ENCODE measurements at regions not wholly inside any gene's neighbourhood (a gene's known extent, or its start where the extent isn't known, plus 50 kb on each side); places are given as distances from the start of the nearest gene placed in this dataset.

DNA sequence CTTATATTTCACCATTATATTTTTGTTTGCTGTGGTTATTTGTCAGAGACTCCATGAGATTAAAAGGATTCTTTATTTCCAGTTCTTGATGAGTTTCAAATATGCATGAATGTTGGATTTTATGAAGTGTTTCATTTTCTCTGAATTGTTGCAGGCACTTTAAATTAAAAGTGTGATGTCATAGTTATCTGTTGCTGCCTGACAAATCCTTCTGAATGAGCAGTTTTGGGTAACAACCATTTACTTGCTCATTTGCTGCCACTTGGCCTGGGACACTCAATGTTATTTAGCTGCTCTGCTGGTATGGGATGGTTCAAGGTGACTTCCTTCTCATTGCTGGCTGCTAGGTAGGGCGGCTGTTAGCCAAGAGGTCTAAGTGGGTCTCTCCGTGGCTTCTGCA is 173.5 kb downstream of the LPIN1 start:
- no peak for TF ChIP-seq CTCF (IDR thresholded peaks at IDR 0.05)
- no peak for TF ChIP-seq POLR2A (IDR thresholded peaks at IDR 0.05)

Data from Peyer's patch (tissue), 4 donors.